GM12873 (cell line): ENCODE measurements at regions not wholly inside any gene's neighbourhood (a gene's known extent, or its start where the extent isn't known, plus 50 kb on each side); places are given as distances from the start of the nearest gene placed in this dataset.

Experiments
- TF ChIP-seq, protein P1 (sequence below): IDR thresholded peaks from 2 replicates; pipeline ENCODE4 v1.5.1; 2012; ENCODE audit warnings: low read depth, mild to moderate bottlenecking, moderate library complexity, low read length, control low read depth; ENCODE audit not compliant: insufficient read depth; ENCODE audit errors: missing control alignments

GRCh38 chr16:73831220-73831619 is 465.4 kb upstream of the PSMD7 start:
- TF ChIP-seq, protein P1, sequence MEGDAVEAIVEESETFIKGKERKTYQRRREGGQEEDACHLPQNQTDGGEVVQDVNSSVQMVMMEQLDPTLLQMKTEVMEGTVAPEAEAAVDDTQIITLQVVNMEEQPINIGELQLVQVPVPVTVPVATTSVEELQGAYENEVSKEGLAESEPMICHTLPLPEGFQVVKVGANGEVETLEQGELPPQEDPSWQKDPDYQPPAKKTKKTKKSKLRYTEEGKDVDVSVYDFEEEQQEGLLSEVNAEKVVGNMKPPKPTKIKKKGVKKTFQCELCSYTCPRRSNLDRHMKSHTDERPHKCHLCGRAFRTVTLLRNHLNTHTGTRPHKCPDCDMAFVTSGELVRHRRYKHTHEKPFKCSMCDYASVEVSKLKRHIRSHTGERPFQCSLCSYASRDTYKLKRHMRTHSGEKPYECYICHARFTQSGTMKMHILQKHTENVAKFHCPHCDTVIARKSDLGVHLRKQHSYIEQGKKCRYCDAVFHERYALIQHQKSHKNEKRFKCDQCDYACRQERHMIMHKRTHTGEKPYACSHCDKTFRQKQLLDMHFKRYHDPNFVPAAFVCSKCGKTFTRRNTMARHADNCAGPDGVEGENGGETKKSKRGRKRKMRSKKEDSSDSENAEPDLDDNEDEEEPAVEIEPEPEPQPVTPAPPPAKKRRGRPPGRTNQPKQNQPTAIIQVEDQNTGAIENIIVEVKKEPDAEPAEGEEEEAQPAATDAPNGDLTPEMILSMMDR: no peak

DNA sequence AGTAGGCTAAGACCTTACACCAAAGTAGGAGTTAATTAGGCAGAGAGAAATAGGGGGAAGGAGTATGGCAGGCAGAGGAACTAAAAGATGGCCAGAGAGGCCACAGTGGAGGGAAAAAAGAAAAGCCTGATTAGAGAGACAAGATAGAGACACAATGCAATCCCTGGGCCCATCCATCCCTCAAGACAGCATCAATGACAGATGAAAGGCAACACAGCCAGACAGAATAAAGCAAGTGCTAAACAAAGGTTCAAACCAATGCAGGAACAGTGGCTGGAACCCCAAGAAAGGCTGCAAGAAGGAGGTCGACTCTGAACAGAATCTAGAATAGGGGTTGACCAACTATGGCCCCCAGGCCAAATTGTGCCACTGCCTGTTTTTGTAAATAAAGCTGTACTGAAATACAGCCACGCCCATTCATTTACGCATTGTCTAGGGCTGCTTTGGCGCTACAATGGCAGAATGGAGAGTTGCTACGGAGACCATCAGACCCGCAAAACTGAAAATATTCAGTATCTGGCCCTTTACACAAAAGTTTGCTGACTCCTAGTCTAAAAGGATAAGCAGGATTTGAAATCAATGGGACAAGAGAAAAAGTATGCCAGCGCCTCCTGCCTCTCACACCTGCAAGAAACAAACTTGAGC is 473.3 kb upstream of the PSMD7 start:
- TF ChIP-seq, protein P1: no peak

- TF ChIP-seq, protein P1: no peak
These were observed 478.9 kb upstream of the PSMD7 start for GRCh38 chr16:73817526-73818324.

- TF ChIP-seq, protein P1: no peak
These were observed 483.1 kb upstream of the PSMD7 start for GRCh38 chr16:73813527-73813926.

DNA sequence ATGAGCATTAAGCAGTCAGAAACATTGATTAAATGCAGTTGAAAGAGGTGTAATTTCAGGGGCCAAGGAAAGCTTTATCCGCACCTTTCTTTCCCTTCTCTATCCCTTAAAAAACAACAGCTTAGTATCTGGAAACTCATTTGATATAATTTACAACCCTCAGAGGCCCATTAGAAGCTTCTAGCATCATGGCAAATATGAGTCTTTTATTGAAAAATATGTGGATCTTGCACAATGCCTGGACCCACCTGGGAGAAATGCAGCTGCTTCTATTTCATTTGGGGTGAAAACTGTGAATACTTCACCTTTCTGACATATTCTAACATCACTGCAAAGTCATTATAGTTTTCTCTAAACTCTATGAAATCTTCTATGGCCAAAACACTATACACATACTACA is 492.2 kb upstream of the PSMD7 start:
- TF ChIP-seq, protein P1: no peak

- TF ChIP-seq, protein P1: no peak
These were observed 498.1 kb upstream of the PSMD7 start for GRCh38 chr16:73798471-73798870.

- TF ChIP-seq, protein P1: no peak
These were observed 499.5 kb upstream of the PSMD7 start for GRCh38 chr16:73797115-73797514.
